Lower leg skin (tissue), 4 donors: ENCODE measurements at regions not wholly inside any gene's neighbourhood (a gene's known extent, or its start where the extent isn't known, plus 50 kb on each side); places are given as distances from the start of the nearest gene placed in this dataset.

ENCODE experiments used
- DNase-seq, 2 donors: peaks; one replicate each; pipeline ENCODE4 v3.0.0-alpha.2; 2019; ENCODE audit warnings: low spot score in 2 of 2
- H3K4me3 ChIP-seq: fragments of 200-600 bp; sonication (generic); 2 replicates; pipeline ENCODE4 v1.5.1; 2017; ENCODE audit warnings: mild to moderate bottlenecking, low read depth; ENCODE audit not compliant: poor library complexity, severe bottlenecking
- POLR2A ChIP-seq, 2 donors: fragments of 450-650 bp; IDR thresholded peaks; one replicate each; pipeline ENCODE4 v1.6.1; 2016 to 2017; ENCODE audit warnings: antibody characterized with exemption in 2 of 2, mild to moderate bottlenecking in 1 of 2, moderate library complexity in 1 of 2
- WGBS, 2 donors: methylation state at CpG; one replicate each; pipeline ENCODE4 v1.1.5; 2018; 5-methylcytosine and 5-hydroxymethylcytosine counted together
- intact Hi-C: fragments of 100-400 bp; cut with DNase I; formaldehyde crosslinking; loops from one replicate; pipeline ENCODE4 v1.15.0; 2023; ENCODE audit warnings: low total_unique reads
- TF ChIP-seq, protein P1 (sequence below), 3 donors: fragments of 450-650 bp; IDR thresholded peaks; one replicate each; pipeline ENCODE4 v1.5.1; 2016; ENCODE audit warnings: antibody characterized with exemption in 3 of 3, mild to moderate bottlenecking in 3 of 3, moderate library complexity in 2 of 3

DNA sequence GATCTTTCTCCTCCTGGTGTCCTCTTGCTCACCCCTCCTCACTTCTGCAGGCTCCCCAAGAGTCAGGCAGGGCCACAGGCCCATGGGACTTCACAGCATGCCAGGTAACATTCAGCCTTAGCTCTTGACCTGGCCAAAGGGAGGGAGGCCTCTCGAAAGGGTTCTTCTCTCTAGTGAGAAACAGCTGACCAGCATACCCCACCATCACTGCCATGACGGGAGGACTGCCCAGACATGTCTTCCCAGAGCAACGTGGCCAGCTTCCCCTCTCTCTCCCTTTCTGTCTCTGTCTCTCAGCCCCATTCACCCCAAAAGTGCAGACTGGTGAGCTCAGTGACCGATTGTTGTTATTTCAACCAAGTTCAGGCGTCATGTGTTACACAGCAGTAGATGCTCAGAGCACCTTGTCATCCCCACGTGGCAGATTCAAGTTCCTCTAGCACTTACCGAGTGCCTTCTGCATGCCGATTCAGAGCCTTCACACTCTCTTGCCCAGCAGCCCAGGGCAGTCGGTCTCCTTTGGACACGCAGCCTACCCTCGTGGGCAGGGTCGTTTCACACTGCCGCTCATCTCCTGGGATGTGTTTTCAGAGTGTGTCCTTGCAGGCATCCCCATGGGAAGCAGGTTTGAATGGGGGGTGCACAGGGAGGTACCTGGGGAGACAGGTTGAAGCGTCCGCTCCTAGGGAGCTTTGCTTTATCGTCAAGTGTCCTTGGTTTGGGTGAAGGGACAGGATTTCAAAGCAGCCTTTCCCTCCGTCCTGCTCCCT, 259.9 kb downstream of the NDUFA10 start:
- intact Hi-C loops, result no loop called here
- DNase-seq, result no peak
- TF ChIP-seq, protein P1, sequence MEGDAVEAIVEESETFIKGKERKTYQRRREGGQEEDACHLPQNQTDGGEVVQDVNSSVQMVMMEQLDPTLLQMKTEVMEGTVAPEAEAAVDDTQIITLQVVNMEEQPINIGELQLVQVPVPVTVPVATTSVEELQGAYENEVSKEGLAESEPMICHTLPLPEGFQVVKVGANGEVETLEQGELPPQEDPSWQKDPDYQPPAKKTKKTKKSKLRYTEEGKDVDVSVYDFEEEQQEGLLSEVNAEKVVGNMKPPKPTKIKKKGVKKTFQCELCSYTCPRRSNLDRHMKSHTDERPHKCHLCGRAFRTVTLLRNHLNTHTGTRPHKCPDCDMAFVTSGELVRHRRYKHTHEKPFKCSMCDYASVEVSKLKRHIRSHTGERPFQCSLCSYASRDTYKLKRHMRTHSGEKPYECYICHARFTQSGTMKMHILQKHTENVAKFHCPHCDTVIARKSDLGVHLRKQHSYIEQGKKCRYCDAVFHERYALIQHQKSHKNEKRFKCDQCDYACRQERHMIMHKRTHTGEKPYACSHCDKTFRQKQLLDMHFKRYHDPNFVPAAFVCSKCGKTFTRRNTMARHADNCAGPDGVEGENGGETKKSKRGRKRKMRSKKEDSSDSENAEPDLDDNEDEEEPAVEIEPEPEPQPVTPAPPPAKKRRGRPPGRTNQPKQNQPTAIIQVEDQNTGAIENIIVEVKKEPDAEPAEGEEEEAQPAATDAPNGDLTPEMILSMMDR (IDR thresholded peaks at IDR 0.05), result no peak
- no peak for TF ChIP-seq POLR2A (IDR thresholded peaks at IDR 0.05)
- no peak overlapping the region for H3K4me3 ChIP-seq
- 89 to 90% methylated on average over 17 of the region's 17 CpGs for WGBS, 2 donors

DNA sequence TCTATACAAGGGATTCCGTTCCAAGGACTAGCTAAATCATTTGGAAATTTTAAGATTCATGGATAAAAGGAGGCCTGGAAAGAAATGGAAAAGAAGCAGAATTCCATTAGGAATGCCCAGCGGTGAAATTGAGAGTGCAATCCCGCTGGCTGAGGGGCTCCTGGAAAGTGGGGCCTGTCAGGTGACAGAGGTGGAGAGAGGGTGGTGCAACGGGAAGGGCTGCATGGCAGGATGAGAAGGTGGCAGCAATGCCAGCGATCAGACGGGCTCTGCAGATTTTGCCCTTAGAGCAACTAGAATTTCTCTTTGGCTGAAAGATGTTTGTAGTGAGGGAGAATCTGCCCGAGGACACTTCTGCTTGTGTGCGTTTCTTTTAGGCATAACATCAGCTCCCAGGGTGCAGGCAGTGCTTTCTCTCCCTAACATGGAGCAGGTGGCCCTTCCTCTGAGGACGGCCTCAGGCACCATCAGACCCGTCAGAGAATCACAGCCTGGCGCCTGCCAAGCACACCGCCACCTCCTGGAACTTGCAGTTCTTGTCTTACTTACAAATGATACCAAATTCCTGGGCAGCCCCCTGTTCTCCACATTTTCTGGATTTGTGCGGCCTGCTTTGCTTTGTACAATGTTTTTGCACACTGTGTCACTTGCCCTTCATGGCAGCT, 261.6 kb downstream of the NDUFA10 start:
- intact Hi-C loops, result no loop called here
- DNase-seq, result no peak
- H3K4me3 ChIP-seq, result no peak overlapping the region
- TF ChIP-seq, protein P1 (IDR thresholded peaks at IDR 0.05), result no peak
- TF ChIP-seq POLR2A (IDR thresholded peaks at IDR 0.05), result no peak
- WGBS, 2 donors, result 59 to 66% methylated on average over 13 of the region's 13 CpGs

DNA sequence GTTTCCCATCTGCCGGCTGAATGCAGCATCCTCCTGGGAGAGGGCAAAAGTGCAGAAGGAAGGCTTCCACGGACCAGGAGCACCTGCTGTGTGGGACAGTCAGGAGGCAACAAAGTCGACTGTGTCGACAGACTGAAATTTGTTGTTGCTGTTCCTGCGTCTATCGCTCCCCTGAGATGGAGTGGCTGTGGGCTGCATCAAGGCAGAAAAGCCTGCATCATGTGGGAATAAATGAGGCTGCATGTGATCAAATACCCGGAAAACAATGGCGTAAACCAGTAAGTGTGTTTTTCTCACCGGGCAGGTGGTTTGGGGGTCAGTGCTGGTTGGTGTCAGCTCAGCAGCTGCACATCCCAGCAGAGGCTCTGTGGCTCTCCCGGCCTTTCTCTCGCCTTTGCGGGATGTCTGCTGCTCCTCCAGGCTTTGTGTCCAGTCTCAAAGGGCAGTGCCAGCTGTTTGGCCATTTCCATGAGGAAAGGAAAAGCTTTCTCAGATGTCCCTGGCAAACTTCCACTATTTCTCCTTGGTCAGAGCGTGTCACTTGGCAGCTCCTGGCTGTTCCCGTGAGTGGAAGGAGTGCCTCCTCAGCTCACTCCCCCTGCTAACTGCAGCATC, 262.4 kb downstream of the NDUFA10 start:
- TF ChIP-seq POLR2A (IDR thresholded peaks at IDR 0.05), result no peak
- TF ChIP-seq, protein P1 (IDR thresholded peaks at IDR 0.05), result no peak
- intact Hi-C loops, result no loop called here
- no peak overlapping the region for H3K4me3 ChIP-seq
- WGBS, 2 donors, result 72% methylated on average over 14 of the region's 14 CpGs
- no peak for DNase-seq

DNA sequence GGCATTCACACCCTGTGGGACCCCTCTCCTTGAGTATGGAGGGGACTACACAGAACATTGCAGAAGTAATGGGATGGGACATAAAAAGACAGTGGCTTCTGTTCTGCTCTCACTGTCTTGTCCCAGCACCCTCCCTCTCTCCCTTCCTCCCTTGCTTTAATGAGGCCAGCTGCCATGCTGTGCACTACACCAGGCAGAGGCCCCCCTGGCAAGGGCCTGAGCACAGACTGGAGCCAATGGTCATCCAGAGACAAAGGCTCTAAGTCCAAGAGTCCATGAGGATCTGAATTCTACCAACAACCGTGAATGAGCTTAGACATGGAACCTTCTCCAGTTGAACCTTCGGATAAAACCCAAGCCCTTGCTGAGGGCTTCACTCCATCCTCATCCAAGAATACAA, 263.0 kb downstream of the NDUFA10 start:
- 85 to 98% methylated on average over 2 of the region's 2 CpGs for WGBS, 2 donors
- H3K4me3 ChIP-seq, result no peak overlapping the region
- intact Hi-C loops, result no loop called here

DNA sequence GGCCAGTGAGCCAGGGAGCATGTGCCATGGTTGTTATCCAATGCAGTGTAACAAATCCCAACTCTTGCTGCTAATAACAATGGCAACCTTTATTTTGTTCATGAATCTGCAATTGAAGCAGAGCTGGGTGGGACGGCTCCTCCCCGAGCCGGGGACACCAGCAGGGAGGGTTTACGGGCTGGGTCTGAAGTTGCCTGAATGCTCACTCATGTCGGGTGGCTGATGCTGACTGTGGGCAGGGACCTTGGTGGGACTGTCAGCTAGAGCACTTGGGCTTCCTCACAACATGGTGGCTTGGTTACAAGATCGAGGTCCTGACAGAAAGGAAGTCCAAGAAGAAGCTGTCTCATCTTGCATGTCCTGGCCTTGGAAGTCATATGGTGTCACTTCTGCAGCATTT, 264.5 kb downstream of the NDUFA10 start:
- TF ChIP-seq, protein P1 (IDR thresholded peaks at IDR 0.05), result no peak
- TF ChIP-seq POLR2A (IDR thresholded peaks at IDR 0.05), result no peak
- no peak for DNase-seq
- intact Hi-C loops, result no loop called here
- 87 to 92% methylated on average over 6 of the region's 6 CpGs for WGBS, 2 donors
- no peak overlapping the region for H3K4me3 ChIP-seq

More for the DNA sequence above, 263.0 kb downstream of the NDUFA10 start:
- TF ChIP-seq, protein P1 (IDR thresholded peaks at IDR 0.05), result no peak
- no peak for TF ChIP-seq POLR2A (IDR thresholded peaks at IDR 0.05)
- no peak for DNase-seq
